MM.1S (cell line): ENCODE measurements at regions not wholly inside any gene's neighbourhood (a gene's known extent, or its start where the extent isn't known, plus 50 kb on each side); places are given as distances from the start of the nearest gene placed in this dataset.

Experiments
- EZH2 ChIP-seq: fragments of 300-600 bp; sonication (generic); optimal IDR thresholded peaks from 2 replicates; pipeline ENCODE3; 2017; ENCODE audit warnings: low read depth, mild to moderate bottlenecking, antibody characterized with exemption, low read length, mixed read lengths
- TF ChIP-seq, protein P1 (sequence below): fragments of 300-600 bp; sonication (generic); IDR thresholded peaks from 2 replicates; pipeline ENCODE4 v1.5.1; 2016; ENCODE audit warnings: antibody characterized with exemption, low read length, mixed read lengths

DNA sequence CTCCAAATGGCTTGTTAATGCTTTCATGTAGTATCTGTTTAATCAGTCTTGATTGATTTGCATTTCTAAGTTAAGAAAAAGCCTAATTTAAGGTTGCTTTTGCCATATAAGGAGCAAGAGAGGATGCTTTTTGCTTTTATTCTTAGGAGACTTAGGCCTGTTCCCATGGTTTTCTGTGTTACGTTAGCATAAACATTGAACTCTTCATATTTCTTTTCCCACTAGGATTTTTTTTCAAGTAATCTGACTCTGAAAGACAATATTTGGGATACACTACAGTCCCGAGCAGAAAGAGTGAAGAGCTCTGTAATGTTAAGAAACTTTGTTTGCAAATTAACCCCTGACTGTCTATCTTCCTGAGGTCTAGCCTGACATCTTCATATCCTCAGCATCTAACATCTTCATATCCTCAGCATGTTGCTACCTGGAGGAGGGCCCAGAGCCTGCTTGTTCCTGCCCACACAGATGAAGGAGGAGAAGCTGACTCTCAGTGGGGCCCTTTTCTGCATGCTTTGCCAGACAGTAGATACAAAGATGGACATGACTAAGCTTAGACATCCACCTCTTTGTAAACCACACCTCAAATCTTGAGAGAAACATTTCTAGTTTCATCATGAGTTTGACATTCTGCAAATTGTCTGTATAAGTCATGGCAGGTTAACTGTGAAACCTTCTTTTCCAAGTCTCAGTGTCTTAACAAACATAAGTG lies 86.2 kb upstream of the COL6A5 start:
- TF ChIP-seq, protein P1, sequence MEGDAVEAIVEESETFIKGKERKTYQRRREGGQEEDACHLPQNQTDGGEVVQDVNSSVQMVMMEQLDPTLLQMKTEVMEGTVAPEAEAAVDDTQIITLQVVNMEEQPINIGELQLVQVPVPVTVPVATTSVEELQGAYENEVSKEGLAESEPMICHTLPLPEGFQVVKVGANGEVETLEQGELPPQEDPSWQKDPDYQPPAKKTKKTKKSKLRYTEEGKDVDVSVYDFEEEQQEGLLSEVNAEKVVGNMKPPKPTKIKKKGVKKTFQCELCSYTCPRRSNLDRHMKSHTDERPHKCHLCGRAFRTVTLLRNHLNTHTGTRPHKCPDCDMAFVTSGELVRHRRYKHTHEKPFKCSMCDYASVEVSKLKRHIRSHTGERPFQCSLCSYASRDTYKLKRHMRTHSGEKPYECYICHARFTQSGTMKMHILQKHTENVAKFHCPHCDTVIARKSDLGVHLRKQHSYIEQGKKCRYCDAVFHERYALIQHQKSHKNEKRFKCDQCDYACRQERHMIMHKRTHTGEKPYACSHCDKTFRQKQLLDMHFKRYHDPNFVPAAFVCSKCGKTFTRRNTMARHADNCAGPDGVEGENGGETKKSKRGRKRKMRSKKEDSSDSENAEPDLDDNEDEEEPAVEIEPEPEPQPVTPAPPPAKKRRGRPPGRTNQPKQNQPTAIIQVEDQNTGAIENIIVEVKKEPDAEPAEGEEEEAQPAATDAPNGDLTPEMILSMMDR = no peak
- TF ChIP-seq EZH2 = no peak
